Suprapubic skin (tissue), 4 donors: ENCODE measurements at regions not wholly inside any gene's neighbourhood (a gene's known extent, or its start where the extent isn't known, plus 50 kb on each side); places are given as distances from the start of the nearest gene placed in this dataset.

Experiments used
- CTCF ChIP-seq, 2 donors: fragments of 200-600 bp in 1 of 2; fragments of 450-650 bp in 1 of 2; sonication (generic) in 1 of 2; IDR thresholded peaks; one replicate each; pipeline ENCODE4 v1.5.1; 2016 to 2019; ENCODE audit warnings: antibody characterized with exemption in 2 of 2, mild to moderate bottlenecking in 1 of 2, moderate library complexity in 1 of 2
- POLR2A ChIP-seq, 2 donors: fragments of 450-650 bp; IDR thresholded peaks; one replicate each; pipeline ENCODE4 v1.6.1; 2017; ENCODE audit warnings: antibody characterized with exemption in 2 of 2, mild to moderate bottlenecking in 2 of 2, moderate library complexity in 2 of 2
- POLR2AphosphoS5 ChIP-seq, 3 donors: sonication (generic); formaldehyde crosslinking; IDR thresholded peaks; one replicate each; pipeline ENCODE4 v1.6.1; 2017; ENCODE audit warnings: antibody characterized with exemption in 3 of 3

DNA sequence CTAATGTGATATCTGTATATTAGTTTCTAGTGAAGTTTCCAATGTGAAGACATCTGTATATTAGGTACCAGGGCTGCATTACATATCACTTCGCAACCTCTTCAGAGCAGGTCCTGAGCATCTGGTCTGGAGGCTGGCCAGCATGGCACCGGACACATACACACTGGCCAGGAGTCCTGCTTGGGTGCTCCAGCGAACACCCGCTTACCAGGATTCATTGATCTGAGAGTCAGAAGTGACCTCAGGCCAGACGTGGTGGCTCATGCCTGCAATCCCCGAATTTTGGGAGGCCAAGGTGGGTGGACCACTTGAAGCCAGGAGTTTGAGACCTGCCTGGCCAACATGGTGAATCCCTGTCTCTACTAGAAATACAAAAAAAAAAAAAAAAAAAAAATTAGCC lies 93.0 kb upstream of the IRS2 start:
- no peak for TF ChIP-seq POLR2A (IDR thresholded peaks at IDR 0.05)
- no peak for TF ChIP-seq CTCF (IDR thresholded peaks at IDR 0.05)
- no peak for TF ChIP-seq POLR2AphosphoS5 (IDR thresholded peaks at IDR 0.05)
